Tibial artery (tissue), 4 donors: ENCODE measurements at regions not wholly inside any gene's neighbourhood (a gene's known extent, or its start where the extent isn't known, plus 50 kb on each side); places are given as distances from the start of the nearest gene placed in this dataset.

Source experiments
- DNase-seq, 2 donors: peaks; one replicate each; pipeline ENCODE4 v3.0.0-alpha.2; 2019
- H3K27ac ChIP-seq, 2 donors: fragments of 200-600 bp; sonication (generic) in 1 of 2; 1 replicate in 1 of 2; 2 replicates in 1 of 2; pipeline ENCODE4 v1.5.1; 2018 to 2019; ENCODE audit warnings: mild to moderate bottlenecking in 1 of 2
- H3K27me3 ChIP-seq, 2 donors: fragments of 200-600 bp; sonication (generic) in 1 of 2; one replicate each; pipeline versions ENCODE4 v1.5.1 to v1.6.0; 2016 to 2019
- H3K36me3 ChIP-seq, 3 donors: fragments of 200-600 bp; sonication (generic) in 2 of 3; one replicate each; pipeline ENCODE4 v1.5.1; 2016 to 2019; ENCODE audit warnings: mild to moderate bottlenecking in 2 of 3
- H3K4me1 ChIP-seq, 4 donors: fragments of 200-600 bp; sonication (generic) in 2 of 4; 1 replicate in 3 of 4; 2 replicates in 1 of 4; pipeline ENCODE4 v1.5.1; 2016 to 2019
- H3K4me3 ChIP-seq, 2 donors: fragments of 200-600 bp; sonication (generic) in 1 of 2; 1 replicate in 1 of 2; 2 replicates in 1 of 2; pipeline ENCODE4 v1.5.1; 2018 to 2019; ENCODE audit warnings: mild to moderate bottlenecking in 2 of 2
- H3K9me3 ChIP-seq, 3 donors: fragments of 200-600 bp; sonication (generic) in 1 of 3; one replicate each; pipeline ENCODE4 v1.5.1; 2016 to 2019
- CTCF ChIP-seq, 2 experiments: fragments of 200-600 bp in 1 of 2; fragments of 450-650 bp in 1 of 2; IDR thresholded peaks; one replicate each; pipeline ENCODE4 v1.5.1; 2017 to 2019; ENCODE audit warnings: antibody characterized with exemption in 2 of 2, mild to moderate bottlenecking in 1 of 2, moderate library complexity in 1 of 2
- intact Hi-C: fragments of 100-400 bp; cut with DNase I; formaldehyde crosslinking; loops from one replicate; pipeline ENCODE4 v1.15.0; 2023; ENCODE audit warnings: low total_unique reads

GRCh38 chr16:5965321-5965720, 867.7 kb upstream of the EEF2KMT start:
- Histone ChIP-seq H3K9me3 (no peaks in the 10 kb centered on the region), H3K27me3 (no peaks in the 10 kb centered on the region), H3K27ac (no peak overlapping the region), H3K4me3 (no peak overlapping the region), H3K36me3 (no peaks in the 10 kb centered on the region), H3K4me1 (no peaks in the 10 kb centered on the region)
- intact Hi-C loops = no loop called here
- no peak for DNase-seq
- TF ChIP-seq CTCF (IDR thresholded peaks at IDR 0.05) = no peak

- H3K9me3 ChIP-seq = no peaks in the 10 kb centered on the region
- H3K4me1 ChIP-seq = no peaks in the 10 kb centered on the region
- no peak for TF ChIP-seq CTCF (IDR thresholded peaks at IDR 0.05)
- no peak overlapping the region for H3K27ac ChIP-seq
- no peak overlapping the region for H3K4me3 ChIP-seq
- intact Hi-C loops = no loop called here
- no peaks in the 10 kb centered on the region for H3K36me3 ChIP-seq
- no peaks in the 10 kb centered on the region for H3K27me3 ChIP-seq
- DNase-seq = no peak
Measured at GRCh38 chr16:5951486-5951885, 853.9 kb upstream of the EEF2KMT start.

GRCh38 chr16:5944971-5945370, 847.4 kb upstream of the EEF2KMT start:
- H3K9me3 ChIP-seq = peaks cover 0 to 18% (median 0%) of the 10 kb centered on the region in 3 donors
- DNase-seq = no peak
- H3K36me3 ChIP-seq = no peaks in the 10 kb centered on the region
- H3K27me3 ChIP-seq = no peaks in the 10 kb centered on the region
- intact Hi-C loops = no loop called here
- H3K27ac ChIP-seq = no peak overlapping the region
- H3K4me1 ChIP-seq = no peaks in the 10 kb centered on the region
- TF ChIP-seq CTCF (IDR thresholded peaks at IDR 0.05) = no peak
- H3K4me3 ChIP-seq = no peak overlapping the region

GRCh38 chr16:5938607-5939006, 841.0 kb upstream of the EEF2KMT start:
- Histone ChIP-seq H3K27me3 (no peaks in the 10 kb centered on the region), H3K36me3 (no peaks in the 10 kb centered on the region), H3K27ac (no peak overlapping the region), H3K9me3 (peaks cover 0 to 27% (median 0%) of the 10 kb centered on the region in 3 donors), H3K4me3 (no peak overlapping the region), H3K4me1 (no peaks in the 10 kb centered on the region)
- intact Hi-C loops = no loop called here
- DNase-seq = no peak
- TF ChIP-seq CTCF (IDR thresholded peaks at IDR 0.05) = no peak

- intact Hi-C loops = no loop called here
- no peak for DNase-seq
Measured at GRCh38 chr16:5932906-5933305, 835.3 kb upstream of the EEF2KMT start.

More at GRCh38 chr16:5932906-5933305, 835.3 kb upstream of the EEF2KMT start:
- Histone ChIP-seq H3K36me3 (no peaks in the 10 kb centered on the region), H3K27ac (no peak overlapping the region), H3K9me3 (no peaks in the 10 kb centered on the region), H3K4me1 (no peaks in the 10 kb centered on the region), H3K27me3 (no peaks in the 10 kb centered on the region), H3K4me3 (no peak overlapping the region)
- TF ChIP-seq CTCF (IDR thresholded peaks at IDR 0.05) = no peak
